NT2/D1 (cell line): ENCODE measurements at regions not wholly inside any gene's neighbourhood (a gene's known extent, or its start where the extent isn't known, plus 50 kb on each side); places are given as distances from the start of the nearest gene placed in this dataset.

Source experiments
- DNase-seq: peaks from one replicate; pipeline ENCODE4 v3.0.0-alpha.2; 2011; ENCODE audit warnings: low read depth, low spot score
- H3K27me3 ChIP-seq: 2 replicates; pipeline ENCODE4 v1.6.0; 2011; ENCODE audit warnings: mild to moderate bottlenecking; ENCODE audit not compliant: insufficient read length, insufficient read depth
- H3K36me3 ChIP-seq: 2 replicates; pipeline ENCODE4 v1.6.1; 2011; ENCODE audit warnings: mild to moderate bottlenecking, low read length, mixed read lengths; ENCODE audit not compliant: insufficient read depth, insufficient read length
- H3K4me1 ChIP-seq: 2 replicates; pipeline ENCODE4 v1.5.1; 2011; ENCODE audit not compliant: insufficient read depth, insufficient read length
- H3K4me3 ChIP-seq: 2 replicates; pipeline ENCODE4 v1.5.1; 2011; ENCODE audit warnings: low read depth; ENCODE audit not compliant: insufficient read length
- H3K9ac ChIP-seq: 2 replicates; pipeline ENCODE4 v1.6.0; 2011; ENCODE audit warnings: low read depth; ENCODE audit not compliant: insufficient read length
- H3K9me3 ChIP-seq: 2 replicates; pipeline ENCODE4 v1.5.1; 2011; ENCODE audit warnings: mild to moderate bottlenecking, low read length; ENCODE audit not compliant: insufficient read depth
- SUZ12 ChIP-seq: IDR thresholded peaks from 2 replicates; pipeline ENCODE4 v1.6.1; 2011; ENCODE audit not compliant: insufficient read length, insufficient read depth; ENCODE audit errors: extremely low read depth
- YY1 ChIP-seq: IDR thresholded peaks from 2 replicates; pipeline ENCODE4 v1.6.1; 2011; ENCODE audit not compliant: insufficient read length, insufficient read depth
- ZNF274 ChIP-seq: IDR thresholded peaks from 2 replicates; pipeline ENCODE4 v1.6.1; 2011; ENCODE audit warnings: mild to moderate bottlenecking, low read depth, low read length

DNA sequence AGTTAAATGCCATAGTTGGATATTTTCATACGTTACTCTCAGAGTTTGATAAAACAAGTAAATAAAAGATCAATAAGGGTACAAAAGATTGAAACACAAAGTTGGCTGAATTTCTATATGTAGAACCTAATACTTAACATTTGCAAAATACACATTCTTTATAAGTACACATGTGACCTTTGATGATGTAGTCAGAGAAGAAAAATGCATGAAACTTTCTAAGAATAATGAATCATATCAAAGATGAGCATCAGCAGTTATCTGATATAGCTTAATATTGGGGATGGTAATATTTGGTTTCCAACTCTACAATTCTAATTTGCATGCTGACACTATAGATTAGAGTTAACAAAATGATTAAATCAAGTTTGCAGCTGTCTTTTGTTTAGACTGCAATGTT, 188.0 kb upstream of the TGFBR2 start:
- no peaks in the 10 kb centered on the region for H3K36me3 ChIP-seq
- H3K4me3 ChIP-seq = no peak overlapping the region
- no peaks in the 10 kb centered on the region for H3K27me3 ChIP-seq
- no peaks in the 10 kb centered on the region for H3K9me3 ChIP-seq
- H3K4me1 ChIP-seq = no peaks in the 10 kb centered on the region
- no peak overlapping the region for H3K9ac ChIP-seq
- DNase-seq = no peak
- TF ChIP-seq SUZ12 = no peak
- TF ChIP-seq YY1 = no peak
- no peak for TF ChIP-seq ZNF274

GRCh38 chr3:30421266-30421665, 185.1 kb upstream of the TGFBR2 start:
- Histone ChIP-seq H3K9me3 (no peaks in the 10 kb centered on the region), H3K4me1 (no peaks in the 10 kb centered on the region), H3K9ac (no peak overlapping the region), H3K4me3 (no peak overlapping the region), H3K27me3 (no peaks in the 10 kb centered on the region), H3K36me3 (no peaks in the 10 kb centered on the region)
- TF ChIP-seq ZNF274 (no peak), YY1 (no peak), SUZ12 (no peak)
- DNase-seq = no peak

- no peaks in the 10 kb centered on the region for H3K4me1 ChIP-seq
- TF ChIP-seq SUZ12 = no peak
- no peak for TF ChIP-seq YY1
- TF ChIP-seq ZNF274 = no peak
- no peaks in the 10 kb centered on the region for H3K36me3 ChIP-seq
- DNase-seq = no peak
- H3K9me3 ChIP-seq = no peaks in the 10 kb centered on the region
- H3K27me3 ChIP-seq = no peaks in the 10 kb centered on the region
- H3K9ac ChIP-seq = no peak overlapping the region
- no peak overlapping the region for H3K4me3 ChIP-seq
Observed at GRCh38 chr3:30426293-30426993, 180.0 kb upstream of the TGFBR2 start.

DNA sequence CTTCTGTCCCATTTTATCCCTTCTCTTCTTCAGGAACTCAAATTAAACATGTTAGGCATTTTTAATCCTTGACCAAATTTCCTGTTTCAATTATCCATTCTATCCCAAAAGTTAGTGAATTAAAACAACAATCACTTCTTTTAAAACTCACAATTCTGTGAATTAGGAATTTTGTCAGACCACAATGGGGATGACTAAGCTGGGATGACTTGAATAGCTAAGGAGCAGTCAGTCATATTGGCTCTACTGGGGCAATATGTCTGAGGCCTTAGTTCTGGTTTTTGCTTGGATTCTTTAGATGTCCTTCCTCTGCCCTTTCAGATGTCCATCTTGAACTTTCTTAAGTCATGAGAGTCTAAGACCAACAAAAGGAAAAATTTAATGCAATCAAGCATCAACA, 178.2 kb upstream of the TGFBR2 start:
- no peak for DNase-seq
- Histone ChIP-seq H3K4me3 (no peak overlapping the region), H3K4me1 (no peaks in the 10 kb centered on the region), H3K36me3 (no peaks in the 10 kb centered on the region), H3K27me3 (no peaks in the 10 kb centered on the region), H3K9ac (no peak overlapping the region), H3K9me3 (no peaks in the 10 kb centered on the region)
- TF ChIP-seq SUZ12 = no peak
- TF ChIP-seq ZNF274 = no peak
- no peak for TF ChIP-seq YY1

DNA sequence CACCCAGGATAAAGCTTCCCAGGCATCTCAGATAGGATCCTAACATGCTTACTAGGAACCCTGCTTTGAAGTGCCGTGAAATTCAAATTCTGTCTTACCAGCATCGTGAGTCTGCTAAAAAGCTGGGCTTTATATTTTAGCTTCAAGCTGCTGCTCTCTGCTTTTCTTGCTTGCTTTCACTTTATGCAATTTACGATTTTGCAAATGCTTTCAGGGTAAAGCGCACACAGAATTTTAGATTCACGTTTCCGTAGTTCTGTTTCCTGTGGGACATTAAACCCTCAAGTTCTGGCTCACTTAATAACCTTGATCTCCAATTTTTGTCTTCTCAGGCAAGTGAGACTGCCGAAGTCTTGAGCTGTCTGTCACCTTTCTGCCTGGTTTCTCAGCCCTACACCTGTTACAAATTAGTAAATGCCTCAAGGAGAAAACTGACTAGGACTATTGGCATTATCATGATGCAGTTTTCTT, 170.5 kb upstream of the TGFBR2 start:
- Histone ChIP-seq H3K9ac (no peak overlapping the region), H3K4me3 (no peak overlapping the region), H3K27me3 (no peaks in the 10 kb centered on the region), H3K4me1 (no peaks in the 10 kb centered on the region), H3K36me3 (no peaks in the 10 kb centered on the region), H3K9me3 (no peaks in the 10 kb centered on the region)
- no peak for TF ChIP-seq YY1
- no peak for DNase-seq

DNA sequence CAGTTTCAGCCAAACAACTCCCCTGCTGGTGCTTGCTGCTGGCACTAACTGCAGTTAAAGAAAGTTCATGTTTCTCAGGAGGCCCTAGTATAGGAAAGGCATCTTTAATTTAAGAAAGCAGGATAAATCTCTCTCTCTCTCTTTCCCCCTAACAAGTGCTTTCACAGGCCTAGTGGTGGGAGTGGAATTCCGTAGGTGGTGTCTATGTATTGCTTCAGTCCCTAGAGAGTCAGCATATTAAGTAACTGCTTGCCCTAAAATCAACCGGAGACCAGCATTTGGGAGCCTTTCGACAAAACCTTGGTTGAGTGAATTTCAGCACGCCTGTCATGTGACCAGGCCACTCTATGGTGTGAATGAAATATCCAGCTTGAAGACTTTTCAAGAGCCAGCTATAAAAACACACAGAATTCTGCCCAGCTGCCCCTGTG, 169.2 kb upstream of the TGFBR2 start:
- no peak for DNase-seq
- no peak overlapping the region for H3K9ac ChIP-seq
- no peaks in the 10 kb centered on the region for H3K4me1 ChIP-seq

GRCh38 chr3:30438126-30438525, 168.3 kb upstream of the TGFBR2 start:
- Histone ChIP-seq H3K4me1 (no peaks in the 10 kb centered on the region), H3K9ac (no peak overlapping the region), H3K27me3 (no peaks in the 10 kb centered on the region), H3K36me3 (no peaks in the 10 kb centered on the region), H3K9me3 (no peaks in the 10 kb centered on the region), H3K4me3 (no peak overlapping the region)
- no peak for DNase-seq
- TF ChIP-seq SUZ12 = no peak

More for the DNA sequence above, 169.2 kb upstream of the TGFBR2 start:
- Histone ChIP-seq H3K27me3 (no peaks in the 10 kb centered on the region), H3K36me3 (no peaks in the 10 kb centered on the region), H3K4me3 (no peak overlapping the region), H3K9me3 (no peaks in the 10 kb centered on the region)
- TF ChIP-seq SUZ12 = no peak
- no peak for TF ChIP-seq YY1
- no peak for TF ChIP-seq ZNF274

GRCh38 chr3:30439451-30440053, 166.8 kb upstream of the TGFBR2 start:
- Histone ChIP-seq H3K27me3 (no peaks in the 10 kb centered on the region), H3K9ac (no peak overlapping the region), H3K9me3 (no peaks in the 10 kb centered on the region), H3K4me3 (no peak overlapping the region), H3K36me3 (no peaks in the 10 kb centered on the region), H3K4me1 (no peaks in the 10 kb centered on the region)
- TF ChIP-seq SUZ12 = no peak
- no peak for TF ChIP-seq YY1
- TF ChIP-seq ZNF274 = no peak
- no peak for DNase-seq
